HG02973 (cell line): ENCODE measurements at regions not wholly inside any gene's neighbourhood (a gene's known extent, or its start where the extent isn't known, plus 50 kb on each side); places are given as distances from the start of the nearest gene placed in this dataset.

Experiments
- ATAC-seq: cut with Tn5 transposase; IDR thresholded peaks from one replicate; pipeline ENCODE4 v1.9.1; 2021; ENCODE audit warnings: moderate library complexity; ENCODE audit not compliant: unreplicated experiment

- no peak for ATAC-seq
Measured at GRCh38 chr10:111872591-111872990, 311.0 kb downstream of the GPAM start.

- ATAC-seq = no peak
Measured at GRCh38 chr10:111873041-111873440, 310.5 kb downstream of the GPAM start.

GRCh38 chr10:111873621-111874135 is 309.9 kb downstream of the GPAM start:
- ATAC-seq = no peak

GRCh38 chr10:111874576-111874975 is 309.0 kb downstream of the GPAM start:
- no peak for ATAC-seq

GRCh38 chr10:111875725-111876124 is 307.8 kb downstream of the GPAM start:
- no peak for ATAC-seq

GRCh38 chr10:111877258-111877657 is 306.3 kb downstream of the GPAM start:
- no peak for ATAC-seq

GRCh38 chr10:111879969-111880368 is 303.6 kb downstream of the GPAM start:
- no peak for ATAC-seq

GRCh38 chr10:111885046-111885445 is 298.5 kb downstream of the GPAM start:
- no peak for ATAC-seq

GRCh38 chr10:111885919-111886318 is 297.6 kb downstream of the GPAM start:
- no peak for ATAC-seq

GRCh38 chr10:111887266-111887665 is 296.3 kb downstream of the GPAM start:
- ATAC-seq = no peak

- ATAC-seq = no peak
Measured at GRCh38 chr10:111890046-111890445, 293.5 kb downstream of the GPAM start.

GRCh38 chr10:111916011-111916410 is 267.6 kb downstream of the GPAM start:
- ATAC-seq = no peak

GRCh38 chr10:111921821-111922220 is 261.7 kb downstream of the GPAM start:
- ATAC-seq = no peak

- no peak for ATAC-seq
Measured at GRCh38 chr10:111923032-111923431, 260.5 kb downstream of the GPAM start.

GRCh38 chr10:111926286-111926685 is 257.3 kb downstream of the GPAM start:
- no peak for ATAC-seq

GRCh38 chr10:111933937-111934336 is 249.6 kb downstream of the GPAM start:
- no peak for ATAC-seq

GRCh38 chr10:111934931-111935330 is 248.6 kb downstream of the GPAM start:
- ATAC-seq = no peak

- ATAC-seq = no peak
Measured at GRCh38 chr10:111936143-111936542, 247.4 kb downstream of the GPAM start.

- ATAC-seq = no peak
Measured at GRCh38 chr10:111944331-111944730, 239.2 kb downstream of the GPAM start.

- ATAC-seq = no peak
Measured at GRCh38 chr10:111953949-111954348, 229.6 kb downstream of the GPAM start.

GRCh38 chr10:111954386-111954785 is 229.2 kb downstream of the GPAM start:
- ATAC-seq = no peak

GRCh38 chr10:111956841-111957240 is 226.7 kb downstream of the GPAM start:
- ATAC-seq = no peak

GRCh38 chr10:111962951-111963350 is 220.6 kb downstream of the GPAM start:
- ATAC-seq = no peak

GRCh38 chr10:111967116-111967515 is 216.4 kb downstream of the GPAM start:
- ATAC-seq = no peak
